ENCODE measurements at regions not wholly inside any gene's neighbourhood (a gene's known extent, or its start where the extent isn't known, plus 50 kb on each side); places are given as distances from the start of the nearest gene placed in this dataset.

DNA sequence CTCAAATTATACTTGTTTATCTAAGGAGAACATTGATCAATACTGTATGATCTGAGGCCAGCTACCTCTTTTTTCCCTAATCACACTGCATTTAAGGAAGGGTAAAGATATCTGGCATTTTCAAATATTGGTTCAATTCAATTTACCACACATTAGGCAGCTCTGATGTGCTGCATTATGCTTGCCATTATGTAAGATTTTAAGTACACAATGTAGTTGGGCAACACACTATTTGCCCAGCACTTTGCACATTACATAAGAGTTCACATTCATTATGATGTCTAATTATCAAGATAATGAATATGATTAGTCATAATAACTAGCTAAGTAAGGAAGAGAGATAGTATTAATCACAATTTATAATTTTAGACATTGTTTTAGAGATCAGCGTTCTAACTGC lies 196.3 kb downstream of the BCHE start:
- no peaks in the 10 kb centered on the region for H3K36me3 ChIP-seq (ENCODE audit: control insufficient read depth in 1 of 2, insufficient read depth in 2 of 2, low read length in 2 of 2)
- DNase-seq (ENCODE audit: low read depth, low spot score): no peak
- ChIA-PET CTCF (no interaction called here), POLR2A (no interaction called here), RAD21 (ENCODE audit: low non-redundant PET in 1 of 2, low total read pairs in 2 of 2, uncharacterized antibody in 2 of 2, unreplicated experiment in 2 of 2) (no interaction called here)
- no peak overlapping the region for H3K9ac ChIP-seq (ENCODE audit: low read length)
- H3K27ac ChIP-seq (ENCODE audit: low read depth, low read length): no peak overlapping the region
- ATAC-seq: no peak
- no peak overlapping the region for H3K4me2 ChIP-seq (ENCODE audit: low read length)
- intact Hi-C loops (cut with micrococcal nuclease): no loop called here
- peaks cover 0 to 6% of the 10 kb centered on the region in 2 experiments; a peak in 1 of 4 replicates for H3K9me3 ChIP-seq (ENCODE audit: control insufficient read depth in 1 of 2, insufficient read depth in 1 of 2, low read depth in 1 of 2, low read length in 2 of 2)
- peaks cover 4 to 24% of the 10 kb centered on the region in 2 experiments; a peak in 3 of 4 replicates for H3K4me1 ChIP-seq (ENCODE audit: control insufficient read depth in 1 of 2, insufficient read depth in 2 of 2, low read length in 2 of 2)
- no TSS peak for BruUV-seq (replicated peaks)
- no peak overlapping the region for H2AFZ ChIP-seq (ENCODE audit: low read depth, low read length, poor library complexity, severe bottlenecking)
- no peaks in the 10 kb centered on the region for H3K79me2 ChIP-seq (ENCODE audit: insufficient read depth, low read length)
- H3K27me3 ChIP-seq (ENCODE audit: insufficient read depth, low read length): no peaks in the 10 kb centered on the region
- H3K4me3 ChIP-seq (replicated peaks in 1 of 2; ENCODE audit: low read depth in 1 of 2, low read length in 2 of 2): no peak overlapping the region
- no peaks in the 10 kb centered on the region for H4K20me1 ChIP-seq (ENCODE audit: insufficient read depth)
- no peak for TF ChIP-seq EZH2 (IDR thresholded peaks at IDR 0.05)
- TF ChIP-seq CEBPB (IDR thresholded peaks at IDR 0.05; ENCODE audit: low read depth): no peak
- no peak for TF ChIP-seq EGR1 (IDR thresholded peaks at IDR 0.05; ENCODE audit: low read depth)
- no peak for TF ChIP-seq FOSL1 (IDR thresholded peaks at IDR 0.05; ENCODE audit: low read depth)
- TF ChIP-seq, protein P1, sequence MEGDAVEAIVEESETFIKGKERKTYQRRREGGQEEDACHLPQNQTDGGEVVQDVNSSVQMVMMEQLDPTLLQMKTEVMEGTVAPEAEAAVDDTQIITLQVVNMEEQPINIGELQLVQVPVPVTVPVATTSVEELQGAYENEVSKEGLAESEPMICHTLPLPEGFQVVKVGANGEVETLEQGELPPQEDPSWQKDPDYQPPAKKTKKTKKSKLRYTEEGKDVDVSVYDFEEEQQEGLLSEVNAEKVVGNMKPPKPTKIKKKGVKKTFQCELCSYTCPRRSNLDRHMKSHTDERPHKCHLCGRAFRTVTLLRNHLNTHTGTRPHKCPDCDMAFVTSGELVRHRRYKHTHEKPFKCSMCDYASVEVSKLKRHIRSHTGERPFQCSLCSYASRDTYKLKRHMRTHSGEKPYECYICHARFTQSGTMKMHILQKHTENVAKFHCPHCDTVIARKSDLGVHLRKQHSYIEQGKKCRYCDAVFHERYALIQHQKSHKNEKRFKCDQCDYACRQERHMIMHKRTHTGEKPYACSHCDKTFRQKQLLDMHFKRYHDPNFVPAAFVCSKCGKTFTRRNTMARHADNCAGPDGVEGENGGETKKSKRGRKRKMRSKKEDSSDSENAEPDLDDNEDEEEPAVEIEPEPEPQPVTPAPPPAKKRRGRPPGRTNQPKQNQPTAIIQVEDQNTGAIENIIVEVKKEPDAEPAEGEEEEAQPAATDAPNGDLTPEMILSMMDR (IDR thresholded peaks at IDR 0.05 in 2 of 3, conservative IDR thresholded peaks at IDR 0.05 in 1 of 3; ENCODE audit: borderline replicate concordance in 1 of 3, insufficient read depth in 1 of 3, low read depth in 2 of 3, low read length in 2 of 3): no peak
- no peak for TF ChIP-seq POLR2A (IDR thresholded peaks at IDR 0.05; ENCODE audit: borderline replicate concordance, extremely low read depth, insufficient read depth, insufficient read length)
- no peak for TF ChIP-seq ZFX (IDR thresholded peaks at IDR 0.05)
- H3K9me2 ChIP-seq (ENCODE audit: insufficient read depth): no peaks in the 10 kb centered on the region; the same call in 1 of the 2 replicates

DNA sequence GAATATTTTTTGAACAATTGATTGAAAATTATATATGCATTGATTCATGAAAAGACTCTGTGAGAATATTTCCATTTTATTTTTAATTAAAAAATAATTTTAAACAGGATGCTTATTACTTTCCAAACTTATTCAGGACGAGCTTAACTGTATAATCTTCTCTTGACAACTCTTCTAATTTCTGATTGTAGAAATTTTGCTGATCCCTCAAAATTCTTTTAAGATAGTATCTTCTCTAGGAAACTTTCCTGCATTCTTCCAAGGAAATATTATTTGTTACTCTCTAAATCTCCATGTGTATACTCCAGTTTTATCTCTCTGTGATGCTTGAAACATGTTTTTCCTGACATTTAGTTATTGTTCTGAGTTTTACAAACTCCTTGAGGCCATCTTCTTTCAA lies 197.2 kb downstream of the BCHE start:
- intact Hi-C loops (cut with micrococcal nuclease): no loop called here
- no TSS peak for BruUV-seq (replicated peaks)
- Histone ChIP-seq H4K20me1 (ENCODE audit: insufficient read depth) (no peaks in the 10 kb centered on the region), H2AFZ (ENCODE audit: low read depth, low read length, poor library complexity, severe bottlenecking) (peak overlapping the region; percentile 8), H3K4me3 (replicated peaks in 1 of 2; ENCODE audit: low read depth in 1 of 2, low read length in 2 of 2) (no peak overlapping the region), H3K27me3 (ENCODE audit: insufficient read depth, low read length) (no peaks in the 10 kb centered on the region), H3K9me3 (ENCODE audit: control insufficient read depth in 1 of 2, insufficient read depth in 1 of 2, low read depth in 1 of 2, low read length in 2 of 2) (no peaks in the 10 kb centered on the region), H3K4me2 (ENCODE audit: low read length) (no peak overlapping the region), H3K9me2 (ENCODE audit: insufficient read depth) (no peaks in the 10 kb centered on the region; the same call in 1 of the 2 replicates), H3K36me3 (ENCODE audit: control insufficient read depth in 1 of 2, insufficient read depth in 2 of 2, low read length in 2 of 2) (no peaks in the 10 kb centered on the region), H3K79me2 (ENCODE audit: insufficient read depth, low read length) (no peaks in the 10 kb centered on the region), H3K27ac (ENCODE audit: low read depth, low read length) (no peak overlapping the region), H3K4me1 (ENCODE audit: control insufficient read depth in 1 of 2, insufficient read depth in 2 of 2, low read length in 2 of 2) (peaks cover 4 to 24% of the 10 kb centered on the region in 2 experiments; a peak in 3 of 4 replicates), H3K9ac (ENCODE audit: low read length) (no peak overlapping the region)
- CTCF ChIA-PET: no interaction called here
- POLR2A ChIA-PET: no interaction called here
- ATAC-seq (no peak), DNase-seq (ENCODE audit: low read depth, low spot score) (no peak)
- RAD21 ChIA-PET (ENCODE audit: low non-redundant PET in 1 of 2, low total read pairs in 2 of 2, uncharacterized antibody in 2 of 2, unreplicated experiment in 2 of 2): no interaction called here
- no peak for TF ChIP-seq YY1 (IDR thresholded peaks at IDR 0.05; ENCODE audit: extremely low read depth, insufficient replicate concordance, low read depth, low read length)
- TF ChIP-seq RAD21 (IDR thresholded peaks at IDR 0.05; ENCODE audit: low read depth): no peak
- TF ChIP-seq ELF1 (IDR thresholded peaks at IDR 0.05; ENCODE audit: borderline replicate concordance, low read depth): no peak
- TF ChIP-seq CEBPB (IDR thresholded peaks at IDR 0.05; ENCODE audit: low read depth): no peak
- no peak for TF ChIP-seq ZNF274 (IDR thresholded peaks at IDR 0.05; ENCODE audit: low read depth, low read length)
- TF ChIP-seq SP1 (IDR thresholded peaks at IDR 0.05; ENCODE audit: low read depth): no peak
- TF ChIP-seq, protein P2, sequence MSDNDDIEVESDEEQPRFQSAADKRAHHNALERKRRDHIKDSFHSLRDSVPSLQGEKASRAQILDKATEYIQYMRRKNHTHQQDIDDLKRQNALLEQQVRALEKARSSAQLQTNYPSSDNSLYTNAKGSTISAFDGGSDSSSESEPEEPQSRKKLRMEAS (IDR thresholded peaks at IDR 0.05): no peak
- no peak for TF ChIP-seq FOSL1 (IDR thresholded peaks at IDR 0.05; ENCODE audit: low read depth)
- TF ChIP-seq ZFX (IDR thresholded peaks at IDR 0.05): no peak
- no peak for TF ChIP-seq EGR1 (IDR thresholded peaks at IDR 0.05; ENCODE audit: low read depth)
- TF ChIP-seq, protein P3, sequence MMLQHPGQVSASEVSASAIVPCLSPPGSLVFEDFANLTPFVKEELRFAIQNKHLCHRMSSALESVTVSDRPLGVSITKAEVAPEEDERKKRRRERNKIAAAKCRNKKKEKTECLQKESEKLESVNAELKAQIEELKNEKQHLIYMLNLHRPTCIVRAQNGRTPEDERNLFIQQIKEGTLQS (IDR thresholded peaks at IDR 0.05): no peak
- TF ChIP-seq JUND (IDR thresholded peaks at IDR 0.05): no peak
- TF ChIP-seq, protein P1 (IDR thresholded peaks at IDR 0.05 in 2 of 3, conservative IDR thresholded peaks at IDR 0.05 in 1 of 3; ENCODE audit: borderline replicate concordance in 1 of 3, insufficient read depth in 1 of 3, low read depth in 2 of 3, low read length in 2 of 3): no peak
